22Rv1 (cell line): ENCODE measurements at regions not wholly inside any gene's neighbourhood (a gene's known extent, or its start where the extent isn't known, plus 50 kb on each side); places are given as distances from the start of the nearest gene placed in this dataset.

Experiments used
- H3K27ac ChIP-seq: fragments of 450-650 bp; 2 replicates; pipeline ENCODE4 v1.5.1; 2017
- ZFX ChIP-seq: fragments of 450-650 bp; IDR thresholded peaks from 2 replicates; pipeline ENCODE4 v1.6.1; 2017; ENCODE audit warnings: antibody characterized with exemption, borderline replicate concordance
- TF ChIP-seq, protein P1 (sequence below): fragments of 450-650 bp; IDR thresholded peaks from 2 replicates; pipeline ENCODE4 v1.5.1; 2017; ENCODE audit warnings: mild to moderate bottlenecking

DNA sequence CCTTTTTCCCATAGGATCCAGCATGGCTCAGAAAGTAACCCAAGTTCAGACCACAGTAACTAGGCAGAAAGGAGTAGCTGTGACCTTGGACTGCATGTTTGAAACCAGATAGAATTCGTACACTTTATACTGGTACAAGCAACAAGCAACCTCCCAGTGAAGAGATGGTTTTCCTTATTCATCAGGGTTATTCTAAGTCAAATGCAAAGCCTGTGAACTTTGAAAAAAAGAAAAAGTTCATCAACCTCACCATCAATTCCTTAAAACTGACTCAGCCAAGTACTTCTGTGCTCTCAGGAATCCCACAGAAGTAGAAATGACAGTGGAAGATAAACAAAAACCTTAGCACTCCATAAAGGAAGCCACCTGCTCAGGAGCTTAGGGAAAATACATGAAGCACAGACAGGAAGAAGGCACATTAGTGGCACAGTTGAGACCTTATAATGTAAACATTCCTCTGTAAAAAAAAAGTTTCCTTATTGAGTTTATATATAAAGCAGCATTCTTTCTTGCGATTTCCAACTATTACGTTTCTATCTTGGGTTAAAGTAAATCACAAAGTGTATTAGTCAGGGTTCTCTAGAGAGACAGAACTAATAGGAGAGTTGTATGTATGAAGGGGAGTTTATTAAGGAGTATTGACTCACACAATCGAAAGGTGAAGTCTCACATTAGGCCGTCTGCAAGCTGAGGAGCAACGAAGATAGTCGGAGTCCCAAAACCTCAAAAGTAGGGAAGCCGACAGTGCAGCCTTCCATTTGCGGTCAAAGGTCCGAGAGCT is 398.4 kb downstream of the DAD1 start:
- TF ChIP-seq, protein P1, sequence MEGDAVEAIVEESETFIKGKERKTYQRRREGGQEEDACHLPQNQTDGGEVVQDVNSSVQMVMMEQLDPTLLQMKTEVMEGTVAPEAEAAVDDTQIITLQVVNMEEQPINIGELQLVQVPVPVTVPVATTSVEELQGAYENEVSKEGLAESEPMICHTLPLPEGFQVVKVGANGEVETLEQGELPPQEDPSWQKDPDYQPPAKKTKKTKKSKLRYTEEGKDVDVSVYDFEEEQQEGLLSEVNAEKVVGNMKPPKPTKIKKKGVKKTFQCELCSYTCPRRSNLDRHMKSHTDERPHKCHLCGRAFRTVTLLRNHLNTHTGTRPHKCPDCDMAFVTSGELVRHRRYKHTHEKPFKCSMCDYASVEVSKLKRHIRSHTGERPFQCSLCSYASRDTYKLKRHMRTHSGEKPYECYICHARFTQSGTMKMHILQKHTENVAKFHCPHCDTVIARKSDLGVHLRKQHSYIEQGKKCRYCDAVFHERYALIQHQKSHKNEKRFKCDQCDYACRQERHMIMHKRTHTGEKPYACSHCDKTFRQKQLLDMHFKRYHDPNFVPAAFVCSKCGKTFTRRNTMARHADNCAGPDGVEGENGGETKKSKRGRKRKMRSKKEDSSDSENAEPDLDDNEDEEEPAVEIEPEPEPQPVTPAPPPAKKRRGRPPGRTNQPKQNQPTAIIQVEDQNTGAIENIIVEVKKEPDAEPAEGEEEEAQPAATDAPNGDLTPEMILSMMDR = no peak
- no peak for TF ChIP-seq ZFX
- no peak overlapping the region for H3K27ac ChIP-seq

DNA sequence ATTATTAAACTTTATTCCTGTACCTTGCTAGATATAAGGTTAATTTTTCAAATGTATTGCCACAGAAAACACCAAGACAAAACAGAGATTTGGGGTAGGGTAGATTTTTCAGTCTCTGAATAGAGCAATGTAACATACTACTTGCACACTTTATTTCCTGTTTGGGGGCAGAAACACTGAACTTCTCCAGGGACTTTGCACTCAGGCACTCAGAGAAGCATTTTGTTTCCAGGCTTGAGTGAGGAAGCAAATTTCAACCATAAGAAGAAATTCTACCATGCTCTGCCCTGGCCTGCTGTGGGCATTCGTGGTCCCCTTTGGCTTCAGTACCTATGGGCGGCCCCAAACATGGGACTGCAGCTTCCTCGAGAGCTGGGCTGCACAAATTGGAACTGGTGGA is 399.1 kb downstream of the DAD1 start:
- H3K27ac ChIP-seq = no peak overlapping the region
- no peak for TF ChIP-seq ZFX
- TF ChIP-seq, protein P1 = no peak

DNA sequence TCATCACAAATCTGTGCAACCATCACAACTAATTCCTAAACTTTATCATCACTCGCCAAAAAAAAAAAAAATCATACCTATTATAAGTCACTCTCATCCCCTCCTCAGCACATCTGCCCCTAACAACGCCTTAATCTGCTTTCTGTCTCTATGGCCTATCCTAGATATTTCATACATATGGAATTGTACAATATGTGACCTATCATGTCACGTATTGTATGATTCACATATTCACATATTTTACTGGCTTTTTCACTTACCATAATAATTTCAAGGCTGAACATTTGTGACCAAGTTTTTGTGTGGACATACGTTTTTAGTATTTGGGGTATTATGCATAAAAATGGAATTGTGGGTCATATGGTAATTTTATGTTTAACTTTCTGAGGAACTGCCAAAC is 400.7 kb downstream of the DAD1 start:
- TF ChIP-seq, protein P1 = no peak
- no peak for TF ChIP-seq ZFX
- H3K27ac ChIP-seq = no peak overlapping the region

DNA sequence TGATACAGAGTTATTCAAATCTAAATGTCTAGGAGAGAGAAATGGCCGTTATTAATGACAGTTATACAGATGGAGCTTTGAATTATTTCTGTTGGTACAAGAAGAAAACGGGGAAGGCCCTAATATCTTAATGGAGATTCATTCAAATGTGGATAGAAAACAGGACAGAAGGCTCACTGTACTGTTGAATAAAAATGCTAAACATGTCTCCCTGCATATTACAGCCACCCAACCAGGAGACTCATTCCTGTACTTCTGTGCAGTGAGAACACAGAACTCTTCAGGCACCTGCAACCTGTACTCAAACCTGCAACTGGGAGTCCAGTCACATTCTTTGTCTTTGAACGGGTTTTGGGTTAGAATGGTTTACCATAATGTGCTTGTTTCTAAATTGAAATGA is 403.2 kb downstream of the DAD1 start:
- TF ChIP-seq, protein P1 = no peak
- TF ChIP-seq ZFX = no peak
- no peak overlapping the region for H3K27ac ChIP-seq

DNA sequence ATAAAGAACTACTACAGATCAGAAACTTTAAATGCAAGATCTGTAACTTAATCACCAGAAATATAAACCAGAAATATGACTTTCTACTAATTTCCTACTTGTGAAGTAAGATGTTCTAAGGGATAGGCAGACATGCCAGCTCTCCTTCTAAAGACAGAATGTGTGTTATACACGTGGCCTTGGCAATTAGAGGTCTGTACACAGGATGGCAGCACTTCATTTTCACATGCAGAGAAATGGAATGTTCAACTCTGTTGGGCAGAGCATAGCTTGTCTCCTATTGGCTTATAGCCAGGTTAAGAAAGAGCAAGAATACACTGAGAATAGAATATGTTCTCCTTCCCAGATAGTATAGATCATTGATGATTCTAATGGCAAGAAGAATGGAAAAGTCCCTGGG is 403.8 kb downstream of the DAD1 start:
- TF ChIP-seq, protein P1 = no peak
- no peak overlapping the region for H3K27ac ChIP-seq

DNA sequence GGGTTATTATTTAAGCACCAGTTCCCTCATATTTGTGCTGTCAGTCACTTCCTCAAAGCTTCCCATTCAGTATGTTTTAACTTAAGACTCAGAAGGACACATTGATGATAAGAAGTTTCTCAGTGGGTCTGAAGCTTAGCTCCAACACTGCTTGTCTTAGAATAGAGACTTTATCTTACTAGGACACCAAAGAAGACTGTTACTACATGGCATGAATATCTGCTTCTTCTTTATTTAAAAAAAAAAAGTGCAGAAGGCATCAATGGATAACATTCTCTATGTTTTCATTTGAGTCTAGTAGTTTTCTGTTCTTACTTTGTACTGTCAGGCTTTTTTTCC is 404.2 kb downstream of the DAD1 start:
- TF ChIP-seq ZFX = no peak
- TF ChIP-seq, protein P1 = no peak
- no peak overlapping the region for H3K27ac ChIP-seq

DNA sequence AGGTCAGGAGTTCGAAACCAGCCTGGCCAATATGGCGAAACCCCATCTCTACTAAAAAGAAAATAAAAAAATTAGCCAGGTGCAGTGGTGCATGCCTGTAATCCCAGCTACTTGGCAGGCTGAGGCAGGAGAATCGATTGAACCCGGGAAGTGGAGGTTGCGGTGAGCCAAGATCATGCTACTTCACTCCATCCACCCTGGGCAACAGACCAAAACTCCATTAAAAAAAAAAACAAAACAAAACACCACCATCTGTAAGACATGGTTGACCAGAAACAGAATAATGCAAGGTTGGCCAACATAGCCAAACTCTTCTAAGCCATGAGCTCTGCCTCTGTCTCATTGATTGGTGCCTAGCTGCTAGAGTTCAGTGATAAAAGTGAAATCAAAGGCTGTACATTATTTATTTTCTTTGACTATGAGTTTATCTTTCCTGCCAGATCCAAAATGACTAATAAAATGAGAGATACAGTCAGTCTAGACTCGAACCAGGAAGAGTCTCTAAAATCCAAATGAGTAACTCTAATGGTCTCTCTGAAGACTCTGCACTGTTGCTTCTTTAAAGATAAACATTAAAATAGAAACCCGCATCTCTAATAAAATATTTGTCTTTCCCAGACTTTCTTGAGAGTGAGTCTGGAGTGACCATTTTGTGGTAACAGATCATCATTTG is 404.7 kb downstream of the DAD1 start:
- H3K27ac ChIP-seq = no peak overlapping the region
- no peak for TF ChIP-seq ZFX
- TF ChIP-seq, protein P1 = no peak
